ENCODE measurements at regions not wholly inside any gene's neighbourhood (a gene's known extent, or its start where the extent isn't known, plus 50 kb on each side); places are given as distances from the start of the nearest gene placed in this dataset.

- intact Hi-C loops (cut with micrococcal nuclease): no loop called here
These were observed 454.9 kb upstream of the FAT1 start for GRCh38 chr4:187178587-187178986.

GRCh38 chr4:187179086-187180058, 455.7 kb upstream of the FAT1 start:
- intact Hi-C loops (cut with micrococcal nuclease): no loop called here

GRCh38 chr4:187181054-187181453, 457.4 kb upstream of the FAT1 start:
- intact Hi-C loops (cut with micrococcal nuclease): no loop called here

GRCh38 chr4:187183346-187183745, 459.7 kb upstream of the FAT1 start:
- intact Hi-C loops (cut with micrococcal nuclease): no loop called here

- intact Hi-C loops (cut with micrococcal nuclease): no loop called here
These were observed 460.2 kb upstream of the FAT1 start for GRCh38 chr4:187183826-187184225.

- intact Hi-C loops (cut with micrococcal nuclease): no loop called here
These were observed 460.9 kb upstream of the FAT1 start for GRCh38 chr4:187184508-187184907.

GRCh38 chr4:187188118-187188517, 464.5 kb upstream of the FAT1 start:
- intact Hi-C loops (cut with micrococcal nuclease): no loop called here

- intact Hi-C loops (cut with micrococcal nuclease): no loop called here
These were observed 465.1 kb upstream of the FAT1 start for GRCh38 chr4:187188741-187189140.

- intact Hi-C loops (cut with micrococcal nuclease): no loop called here
These were observed 466.7 kb upstream of the FAT1 start for GRCh38 chr4:187190390-187190789.

- intact Hi-C loops (cut with micrococcal nuclease): no loop called here
These were observed 468.0 kb upstream of the FAT1 start for GRCh38 chr4:187191676-187192075.

- intact Hi-C loops (cut with micrococcal nuclease): no loop called here
These were observed 468.6 kb upstream of the FAT1 start for GRCh38 chr4:187192266-187192665.

- intact Hi-C loops (cut with micrococcal nuclease): no loop called here
These were observed 469.5 kb upstream of the FAT1 start for GRCh38 chr4:187193141-187193540.

- intact Hi-C loops (cut with micrococcal nuclease): no loop called here
These were observed 480.8 kb upstream of the FAT1 start for GRCh38 chr4:187204389-187204918.

GRCh38 chr4:187207931-187208330, 484.3 kb upstream of the FAT1 start:
- intact Hi-C loops (cut with micrococcal nuclease): no loop called here

- intact Hi-C loops (cut with micrococcal nuclease): no loop called here
These were observed 485.0 kb upstream of the FAT1 start for GRCh38 chr4:187208651-187209050.

GRCh38 chr4:187209921-187210613, 486.4 kb upstream of the FAT1 start:
- intact Hi-C loops (cut with micrococcal nuclease): no loop called here

- intact Hi-C loops (cut with micrococcal nuclease): no loop called here
These were observed 488.9 kb upstream of the FAT1 start for GRCh38 chr4:187212446-187213080.

GRCh38 chr4:187215438-187215837, 491.8 kb upstream of the FAT1 start:
- intact Hi-C loops (cut with micrococcal nuclease): no loop called here

- intact Hi-C loops (cut with micrococcal nuclease): no loop called here
These were observed 495.1 kb upstream of the FAT1 start for GRCh38 chr4:187218705-187219245.

GRCh38 chr4:187224560-187224959, 500.9 kb upstream of the FAT1 start:
- intact Hi-C loops (cut with micrococcal nuclease): no loop called here

GRCh38 chr4:187227907-187228704, 504.4 kb upstream of the FAT1 start:
- intact Hi-C loops (cut with micrococcal nuclease): no loop called here

Measured in T-helper 2 cell treated with Interferon-gamma antibody and Interleukin-4, amounts not matched to agents 100 ng/mL and 5 ng/mL, for 36 hours (primary cell).